ENCODE measurements at regions not wholly inside any gene's neighbourhood (a gene's known extent, or its start where the extent isn't known, plus 50 kb on each side); places are given as distances from the start of the nearest gene placed in this dataset.

DNA sequence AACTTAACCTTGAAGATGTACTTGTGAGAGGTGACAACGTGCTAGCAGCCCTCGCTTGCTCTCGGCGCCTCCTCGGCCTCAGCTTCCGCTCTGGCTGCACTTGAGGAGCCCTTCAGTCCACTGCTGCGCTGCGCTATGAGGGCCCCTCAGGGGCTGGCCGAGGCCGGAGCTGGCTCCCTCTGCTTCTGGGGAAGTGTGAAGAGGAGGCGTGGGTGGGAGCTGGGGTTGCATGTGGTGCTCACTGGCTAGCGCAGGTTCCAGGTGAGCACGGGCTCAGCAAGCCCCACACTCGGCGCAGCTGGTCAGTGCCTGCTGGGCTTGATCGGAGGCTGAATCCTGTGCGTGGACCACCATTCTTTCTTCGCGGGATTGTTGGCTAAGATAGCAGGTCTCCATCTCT is 166.1 kb downstream of the MRPS30 start:
- TF ChIP-seq EZH2 (IDR thresholded peaks at IDR 0.05; ENCODE audit: borderline replicate concordance, insufficient read depth, low read depth, low read length, poor library complexity, severe bottlenecking), result no peak
- TF ChIP-seq, protein P1, sequence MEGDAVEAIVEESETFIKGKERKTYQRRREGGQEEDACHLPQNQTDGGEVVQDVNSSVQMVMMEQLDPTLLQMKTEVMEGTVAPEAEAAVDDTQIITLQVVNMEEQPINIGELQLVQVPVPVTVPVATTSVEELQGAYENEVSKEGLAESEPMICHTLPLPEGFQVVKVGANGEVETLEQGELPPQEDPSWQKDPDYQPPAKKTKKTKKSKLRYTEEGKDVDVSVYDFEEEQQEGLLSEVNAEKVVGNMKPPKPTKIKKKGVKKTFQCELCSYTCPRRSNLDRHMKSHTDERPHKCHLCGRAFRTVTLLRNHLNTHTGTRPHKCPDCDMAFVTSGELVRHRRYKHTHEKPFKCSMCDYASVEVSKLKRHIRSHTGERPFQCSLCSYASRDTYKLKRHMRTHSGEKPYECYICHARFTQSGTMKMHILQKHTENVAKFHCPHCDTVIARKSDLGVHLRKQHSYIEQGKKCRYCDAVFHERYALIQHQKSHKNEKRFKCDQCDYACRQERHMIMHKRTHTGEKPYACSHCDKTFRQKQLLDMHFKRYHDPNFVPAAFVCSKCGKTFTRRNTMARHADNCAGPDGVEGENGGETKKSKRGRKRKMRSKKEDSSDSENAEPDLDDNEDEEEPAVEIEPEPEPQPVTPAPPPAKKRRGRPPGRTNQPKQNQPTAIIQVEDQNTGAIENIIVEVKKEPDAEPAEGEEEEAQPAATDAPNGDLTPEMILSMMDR (IDR thresholded peaks at IDR 0.05), result no peak
